CD14-positive monocyte (primary cell): ENCODE measurements at regions not wholly inside any gene's neighbourhood (a gene's known extent, or its start where the extent isn't known, plus 50 kb on each side); places are given as distances from the start of the nearest gene placed in this dataset.

Source experiments
- DNase-seq, 3 donors: peaks; one replicate each; pipeline ENCODE4 v3.0.0-alpha.2; 2011 to 2022
- H2AFZ ChIP-seq: 2 replicates; pipeline ENCODE4 v1.6.0; 2012; ENCODE audit warnings: mild to moderate bottlenecking, low read depth, low read length, inconsistent platforms; ENCODE audit not compliant: insufficient read depth, poor library complexity, severe bottlenecking
- H3K27ac ChIP-seq, 2 donors: 1 replicate in 1 of 2; 2 replicates in 1 of 2; pipeline ENCODE4 v1.5.1; 2012 to 2013; ENCODE audit warnings: low read length in 2 of 2, control low read depth in 1 of 2, inconsistent platforms in 1 of 2, low read depth in 1 of 2, mild to moderate bottlenecking in 1 of 2
- H3K27me3 ChIP-seq, 2 donors: one replicate each; pipeline versions ENCODE4 v1.6.0 to v1.6.1; 2011 to 2013; ENCODE audit warnings: low read length in 2 of 2; ENCODE audit not compliant: control insufficient read depth in 2 of 2, insufficient read depth in 2 of 2
- H3K36me3 ChIP-seq, 2 donors: replicated peaks in 1 of 2; 1 replicate in 1 of 2; 2 replicates in 1 of 2; pipeline versions ENCODE4 v1.5.1 to v1.6.1; 2012 to 2013; ENCODE audit warnings: low read length in 2 of 2, control low read depth in 1 of 2, inconsistent platforms in 1 of 2, mild to moderate bottlenecking in 1 of 2; ENCODE audit not compliant: insufficient read depth in 2 of 2, control insufficient read depth in 1 of 2
- H3K4me1 ChIP-seq, 2 donors: 1 replicate in 1 of 2; 2 replicates in 1 of 2; pipeline versions ENCODE4 v1.5.1 to v1.6.1; 2012 to 2013; ENCODE audit warnings: low read length in 2 of 2, control low read depth in 1 of 2, inconsistent platforms in 1 of 2, mild to moderate bottlenecking in 1 of 2, moderate library complexity in 1 of 2; ENCODE audit not compliant: insufficient read depth in 2 of 2, control insufficient read depth in 1 of 2
- H3K4me2 ChIP-seq: replicated peaks from 2 replicates; pipeline ENCODE3; 2012; ENCODE audit warnings: low read length, moderate library complexity, mild to moderate bottlenecking; ENCODE audit not compliant: poor library complexity, severe bottlenecking; ENCODE audit errors: extremely low read depth
- H3K4me3 ChIP-seq, 3 experiments: fragments of 200-600 bp in 1 of 3; sonication (generic) in 1 of 3; replicated peaks in 1 of 3; 1 replicate in 2 of 3; 2 replicates in 1 of 3; pipeline ENCODE4 v1.5.1; 2011 to 2013; ENCODE audit warnings: low read length in 3 of 3, mild to moderate bottlenecking in 3 of 3, control low read depth in 2 of 3, low read depth in 2 of 3, inconsistent platforms in 1 of 3, moderate library complexity in 1 of 3
- H3K79me2 ChIP-seq: 2 replicates; pipeline ENCODE4 v1.6.0; 2012; ENCODE audit warnings: mild to moderate bottlenecking, control low read depth, inconsistent platforms, low read length, moderate library complexity; ENCODE audit not compliant: insufficient read depth
- H3K9ac ChIP-seq: 2 replicates; pipeline ENCODE4 v1.6.0; 2017; ENCODE audit warnings: low read length, mild to moderate bottlenecking; ENCODE audit not compliant: insufficient read depth, poor library complexity, severe bottlenecking
- H3K9me3 ChIP-seq, 2 donors: replicated peaks in 1 of 2; 1 replicate in 1 of 2; 2 replicates in 1 of 2; pipeline versions ENCODE4 v1.5.1 to v1.6.1; 2012 to 2013; ENCODE audit warnings: low read length in 2 of 2, control low read depth in 1 of 2; ENCODE audit not compliant: control insufficient read depth in 1 of 2, insufficient read depth in 1 of 2
- H4K20me1 ChIP-seq: 2 replicates; pipeline ENCODE4 v1.6.0; 2012; ENCODE audit warnings: mild to moderate bottlenecking, low read length, control low read depth, moderate library complexity; ENCODE audit not compliant: insufficient read depth
- H3K27ac Mint-ChIP-seq, 7 donors: one replicate each; pipeline ENCODE4 v1.8.0; 2020; ENCODE audit warnings: mild to moderate bottlenecking in 7 of 7, mixed read lengths in 7 of 7, moderate library complexity in 6 of 7, inconsistent platforms in 2 of 7
- H3K27me3 Mint-ChIP-seq, 3 donors: one replicate each; pipeline ENCODE4 v1.8.0; 2021 to 2022; ENCODE audit warnings: low read depth in 3 of 3, mild to moderate bottlenecking in 3 of 3, mixed read lengths in 3 of 3, moderate library complexity in 3 of 3, inconsistent platforms in 1 of 3
- H3K36me3 Mint-ChIP-seq, 2 donors: one replicate each; pipeline ENCODE4 v1.8.0; 2020; ENCODE audit warnings: mixed read lengths in 2 of 2, inconsistent platforms in 1 of 2, mild to moderate bottlenecking in 1 of 2
- H3K4me1 Mint-ChIP-seq: one replicate; pipeline ENCODE4 v1.8.0; 2020; ENCODE audit warnings: mild to moderate bottlenecking, mixed read lengths
- H3K4me3 Mint-ChIP-seq, 2 donors: one replicate each; pipeline ENCODE4 v1.8.0; 2020; ENCODE audit warnings: mild to moderate bottlenecking in 2 of 2, mixed read lengths in 2 of 2, moderate library complexity in 1 of 2
- H3K9me3 Mint-ChIP-seq, 7 donors: one replicate each; pipeline ENCODE4 v1.8.0; 2020 to 2022; ENCODE audit warnings: mixed read lengths in 7 of 7, mild to moderate bottlenecking in 6 of 7, moderate library complexity in 6 of 7, inconsistent platforms in 2 of 7
- CTCF ChIP-seq: fragments of 200-600 bp; IDR thresholded peaks from one replicate; pipeline ENCODE4 v1.8.0; 2022; ENCODE audit warnings: antibody characterized with exemption, mild to moderate bottlenecking
- WGBS: methylation state at CpG from one replicate; pipeline ENCODE4 v1.1.5; 2013; ENCODE audit warnings: missing lambda C conversion rate; ENCODE audit not compliant: insufficient coverage; 5-methylcytosine and 5-hydroxymethylcytosine counted together
- intact Hi-C, 2 donors: fragments of 100-400 bp; cut with micrococcal nuclease; formaldehyde crosslinking; loops; one replicate each; pipeline versions ENCODE4 v1.15.0 to v1.15.1; 2023

GRCh38 chr2:58891828-58892377 is 650.8 kb upstream of the FANCL start:
- TF ChIP-seq CTCF: no peak
- H3K9ac ChIP-seq: no peak overlapping the region
- no peaks in the 10 kb centered on the region for H3K36me3 Mint-ChIP-seq
- no peaks in the 10 kb centered on the region for H3K4me1 ChIP-seq
- no peak overlapping the region for H3K4me3 ChIP-seq
- intact Hi-C loops: no loop called here
- no peak overlapping the region for H2AFZ ChIP-seq
- 60% methylated on average over 1 of the region's 4 CpGs for WGBS
- peaks cover 3% of the 10 kb centered on the region for H3K4me1 Mint-ChIP-seq
- H4K20me1 ChIP-seq: no peaks in the 10 kb centered on the region
- no peaks in the 10 kb centered on the region for H3K27me3 ChIP-seq
- DNase-seq: no peak
- no peak overlapping the region for H3K27ac ChIP-seq
- H3K79me2 ChIP-seq: no peaks in the 10 kb centered on the region
- H3K4me3 Mint-ChIP-seq: no peak overlapping the region
- no peaks in the 10 kb centered on the region for H3K36me3 ChIP-seq
- no peak overlapping the region for H3K4me2 ChIP-seq
- H3K9me3 ChIP-seq: no peaks in the 10 kb centered on the region
- H3K27me3 Mint-ChIP-seq: peaks cover 0 to 3% (median 0%) of the 10 kb centered on the region in 3 donors
- peaks cover 0 to 3% (median 0%) of the 10 kb centered on the region in 7 donors for H3K9me3 Mint-ChIP-seq
- H3K27ac Mint-ChIP-seq: no peak overlapping the region

- no peak for DNase-seq
- no peaks in the 10 kb centered on the region for H3K4me1 ChIP-seq
- H3K4me1 Mint-ChIP-seq: peaks cover 3% of the 10 kb centered on the region
- H3K27ac ChIP-seq: no peak overlapping the region
- peaks cover 0 to 3% (median 0%) of the 10 kb centered on the region in 7 donors for H3K9me3 Mint-ChIP-seq
- H3K27ac Mint-ChIP-seq: no peak overlapping the region
- H3K4me3 Mint-ChIP-seq: no peak overlapping the region
- no peak overlapping the region for H3K9ac ChIP-seq
- H3K36me3 Mint-ChIP-seq: no peaks in the 10 kb centered on the region
- no peaks in the 10 kb centered on the region for H3K27me3 ChIP-seq
- H3K4me3 ChIP-seq: no peak overlapping the region
- no peak for TF ChIP-seq CTCF
- H3K79me2 ChIP-seq: no peaks in the 10 kb centered on the region
- peaks cover 0 to 3% (median 0%) of the 10 kb centered on the region in 3 donors for H3K27me3 Mint-ChIP-seq
- H4K20me1 ChIP-seq: no peaks in the 10 kb centered on the region
- no peaks in the 10 kb centered on the region for H3K36me3 ChIP-seq
- WGBS: 100% methylated on average over 1 of the region's 2 CpGs
- no peak overlapping the region for H3K4me2 ChIP-seq
- H3K9me3 ChIP-seq: no peaks in the 10 kb centered on the region
- intact Hi-C loops: no loop called here
- H2AFZ ChIP-seq: no peak overlapping the region
Measured at GRCh38 chr2:58890865-58891525, 649.9 kb upstream of the FANCL start.
